ENCODE measurements at regions not wholly inside any gene's neighbourhood (a gene's known extent, or its start where the extent isn't known, plus 50 kb on each side); places are given as distances from the start of the nearest gene placed in this dataset.
"Not testable (repeated sequence)": the region's sequence is repeated elsewhere in the genome, so short reads cannot be mapped to it uniquely, and the experiment has no call there.

GRCh38 chr10:29861811-29862505 lies 197.4 kb downstream of the JCAD start:
- peaks cover 32% of the 10 kb centered on the region for H3K4me1 ChIP-seq (ENCODE audit: insufficient read depth, low read length)
- H3K27ac ChIP-seq (ENCODE audit: low read depth, low read length): peak overlapping the region; percentile 23
- no peaks in the 10 kb centered on the region for H3K9me3 ChIP-seq (ENCODE audit: low read length)
- H3K9ac ChIP-seq (ENCODE audit: low read length): no peak overlapping the region
- H3K36me3 ChIP-seq (ENCODE audit: insufficient read depth, low read length): no peaks in the 10 kb centered on the region
- H3K4me3 ChIP-seq (ENCODE audit: low read depth in 1 of 2, low read length in 2 of 2): no peak overlapping the region
- H3K27me3 ChIP-seq (ENCODE audit: control insufficient read depth in 1 of 2, insufficient read depth in 2 of 2, low read length in 2 of 2): no peaks in the 10 kb centered on the region

GRCh38 chr10:29861231-29861630 lies 198.2 kb downstream of the JCAD start:
- H3K9me3 ChIP-seq (ENCODE audit: low read length); H3K4me3 ChIP-seq (ENCODE audit: low read depth in 1 of 2, low read length in 2 of 2); H3K9ac ChIP-seq (ENCODE audit: low read length); H3K36me3 ChIP-seq (ENCODE audit: insufficient read depth, low read length); H3K27me3 ChIP-seq (ENCODE audit: control insufficient read depth in 1 of 2, insufficient read depth in 2 of 2, low read length in 2 of 2): not testable (repeated sequence)
- Histone ChIP-seq H3K4me1 (ENCODE audit: insufficient read depth, low read length) (peaks cover 32% of the 10 kb centered on the region), H3K27ac (ENCODE audit: low read depth, low read length) (peak overlapping the region; percentile 70)

GRCh38 chr10:29860166-29860565 lies 199.2 kb downstream of the JCAD start:
- no peaks in the 10 kb centered on the region for H3K9me3 ChIP-seq (ENCODE audit: low read length)
- H3K9ac ChIP-seq (ENCODE audit: low read length): peak overlapping the region; percentile 6
- peak overlapping the region; percentile 70 for H3K27ac ChIP-seq (ENCODE audit: low read depth, low read length)
- H3K4me1 ChIP-seq (ENCODE audit: insufficient read depth, low read length): peaks cover 32% of the 10 kb centered on the region
- H3K4me3 ChIP-seq (ENCODE audit: low read depth in 1 of 2, low read length in 2 of 2): no peak overlapping the region
- H3K36me3 ChIP-seq (ENCODE audit: insufficient read depth, low read length): no peaks in the 10 kb centered on the region
- H3K27me3 ChIP-seq (ENCODE audit: control insufficient read depth in 1 of 2, insufficient read depth in 2 of 2, low read length in 2 of 2): no peaks in the 10 kb centered on the region

- Histone ChIP-seq H3K9ac (ENCODE audit: low read length) (peak overlapping the region; percentile 6), H3K4me1 (ENCODE audit: insufficient read depth, low read length) (peaks cover 32% of the 10 kb centered on the region), H3K36me3 (ENCODE audit: insufficient read depth, low read length) (no peaks in the 10 kb centered on the region), H3K27ac (ENCODE audit: low read depth, low read length) (peak overlapping the region; percentile 70), H3K27me3 (ENCODE audit: control insufficient read depth in 1 of 2, insufficient read depth in 2 of 2, low read length in 2 of 2) (no peaks in the 10 kb centered on the region), H3K4me3 (ENCODE audit: low read depth in 1 of 2, low read length in 2 of 2) (no peak overlapping the region), H3K9me3 (ENCODE audit: low read length) (no peaks in the 10 kb centered on the region)
Measured at GRCh38 chr10:29859521-29860130, 199.8 kb downstream of the JCAD start.

- H3K9me3 ChIP-seq (ENCODE audit: low read length): no peaks in the 10 kb centered on the region
- H3K9ac ChIP-seq (ENCODE audit: low read length): peak overlapping the region; percentile 12
- no peaks in the 10 kb centered on the region for H3K36me3 ChIP-seq (ENCODE audit: insufficient read depth, low read length)
- peak overlapping the region; percentile 93 for H3K27ac ChIP-seq (ENCODE audit: low read depth, low read length)
- no peak overlapping the region for H3K4me3 ChIP-seq (ENCODE audit: low read depth in 1 of 2, low read length in 2 of 2)
- peaks cover 32% of the 10 kb centered on the region for H3K4me1 ChIP-seq (ENCODE audit: insufficient read depth, low read length)
- no peaks in the 10 kb centered on the region for H3K27me3 ChIP-seq (ENCODE audit: control insufficient read depth in 1 of 2, insufficient read depth in 2 of 2, low read length in 2 of 2)
Measured at GRCh38 chr10:29858702-29859267, 200.6 kb downstream of the JCAD start.

- Histone ChIP-seq H3K4me1 (ENCODE audit: insufficient read depth, low read length) (peaks cover 32% of the 10 kb centered on the region), H3K36me3 (ENCODE audit: insufficient read depth, low read length) (no peaks in the 10 kb centered on the region), H3K27me3 (ENCODE audit: control insufficient read depth in 1 of 2, insufficient read depth in 2 of 2, low read length in 2 of 2) (no peaks in the 10 kb centered on the region), H3K9ac (ENCODE audit: low read length) (peak overlapping the region; percentile 12), H3K27ac (ENCODE audit: low read depth, low read length) (peak overlapping the region; percentile 93), H3K4me3 (ENCODE audit: low read depth in 1 of 2, low read length in 2 of 2) (no peak overlapping the region), H3K9me3 (ENCODE audit: low read length) (no peaks in the 10 kb centered on the region)
Measured at GRCh38 chr10:29857843-29858701, 201.3 kb downstream of the JCAD start.

GRCh38 chr10:29856295-29856694 lies 203.1 kb downstream of the JCAD start:
- H3K27me3 ChIP-seq (ENCODE audit: control insufficient read depth in 1 of 2, insufficient read depth in 2 of 2, low read length in 2 of 2): no peaks in the 10 kb centered on the region
- H3K9me3 ChIP-seq (ENCODE audit: low read length): no peaks in the 10 kb centered on the region
- no peaks in the 10 kb centered on the region for H3K36me3 ChIP-seq (ENCODE audit: insufficient read depth, low read length)
- no peak overlapping the region for H3K9ac ChIP-seq (ENCODE audit: low read length)
- H3K27ac ChIP-seq (ENCODE audit: low read depth, low read length): no peak overlapping the region
- peaks cover 25% of the 10 kb centered on the region for H3K4me1 ChIP-seq (ENCODE audit: insufficient read depth, low read length)
- no peak overlapping the region for H3K4me3 ChIP-seq (ENCODE audit: low read depth in 1 of 2, low read length in 2 of 2)

- Histone ChIP-seq H3K4me1 (ENCODE audit: insufficient read depth, low read length) (peaks cover 26% of the 10 kb centered on the region), H3K36me3 (ENCODE audit: insufficient read depth, low read length) (no peaks in the 10 kb centered on the region), H3K9me3 (ENCODE audit: low read length) (no peaks in the 10 kb centered on the region), H3K9ac (ENCODE audit: low read length) (no peak overlapping the region), H3K27ac (ENCODE audit: low read depth, low read length) (no peak overlapping the region), H3K27me3 (ENCODE audit: control insufficient read depth in 1 of 2, insufficient read depth in 2 of 2, low read length in 2 of 2) (no peaks in the 10 kb centered on the region), H3K4me3 (ENCODE audit: low read depth in 1 of 2, low read length in 2 of 2) (no peak overlapping the region)
Measured at GRCh38 chr10:29853913-29854312, 205.5 kb downstream of the JCAD start.

- H3K9me3 ChIP-seq (ENCODE audit: low read length): no peaks in the 10 kb centered on the region
- no peak overlapping the region for H3K27ac ChIP-seq (ENCODE audit: low read depth, low read length)
- peaks cover 18% of the 10 kb centered on the region for H3K4me1 ChIP-seq (ENCODE audit: insufficient read depth, low read length)
- H3K27me3 ChIP-seq (ENCODE audit: control insufficient read depth in 1 of 2, insufficient read depth in 2 of 2, low read length in 2 of 2): no peaks in the 10 kb centered on the region
- H3K36me3 ChIP-seq (ENCODE audit: insufficient read depth, low read length): no peaks in the 10 kb centered on the region
- no peak overlapping the region for H3K4me3 ChIP-seq (ENCODE audit: low read depth in 1 of 2, low read length in 2 of 2)
- H3K9ac ChIP-seq (ENCODE audit: low read length): no peak overlapping the region
Measured at GRCh38 chr10:29851241-29851640, 208.1 kb downstream of the JCAD start.

- H3K27me3 ChIP-seq (ENCODE audit: control insufficient read depth in 1 of 2, insufficient read depth in 2 of 2, low read length in 2 of 2): no peaks in the 10 kb centered on the region
- H3K27ac ChIP-seq (ENCODE audit: low read depth, low read length): peak overlapping the region; percentile 79
- H3K4me3 ChIP-seq (ENCODE audit: low read depth in 1 of 2, low read length in 2 of 2): no peak overlapping the region
- H3K4me1 ChIP-seq (ENCODE audit: insufficient read depth, low read length): peaks cover 18% of the 10 kb centered on the region
- no peaks in the 10 kb centered on the region for H3K36me3 ChIP-seq (ENCODE audit: insufficient read depth, low read length)
- no peaks in the 10 kb centered on the region for H3K9me3 ChIP-seq (ENCODE audit: low read length)
- H3K9ac ChIP-seq (ENCODE audit: low read length): no peak overlapping the region
Measured at GRCh38 chr10:29850371-29850770, 209.0 kb downstream of the JCAD start.

GRCh38 chr10:29849886-29850285 lies 209.5 kb downstream of the JCAD start:
- H3K9me3 ChIP-seq (ENCODE audit: low read length): no peaks in the 10 kb centered on the region
- peak overlapping the region; percentile 79 for H3K27ac ChIP-seq (ENCODE audit: low read depth, low read length)
- peaks cover 18% of the 10 kb centered on the region for H3K4me1 ChIP-seq (ENCODE audit: insufficient read depth, low read length)
- peak overlapping the region in 1 of 2 donors; percentile 23 for H3K4me3 ChIP-seq (ENCODE audit: low read depth in 1 of 2, low read length in 2 of 2)
- peak overlapping the region; percentile 14 for H3K9ac ChIP-seq (ENCODE audit: low read length)
- H3K36me3 ChIP-seq (ENCODE audit: insufficient read depth, low read length): no peaks in the 10 kb centered on the region
- no peaks in the 10 kb centered on the region for H3K27me3 ChIP-seq (ENCODE audit: control insufficient read depth in 1 of 2, insufficient read depth in 2 of 2, low read length in 2 of 2)
